ENCODE measurements at regions not wholly inside any gene's neighbourhood (a gene's known extent, or its start where the extent isn't known, plus 50 kb on each side); places are given as distances from the start of the nearest gene placed in this dataset.

- Histone ChIP-seq H4K20me1 (ENCODE audit: low read length) (no peaks in the 10 kb centered on the region), H3F3A (ENCODE audit: low read length, unreplicated experiment) (no peaks in the 10 kb centered on the region), H3K4me1 (ENCODE audit: insufficient read depth, low read length) (no peaks in the 10 kb centered on the region), H3K9ac (ENCODE audit: low read length) (no peak overlapping the region), H2AFZ (ENCODE audit: low read length) (no peak overlapping the region), H3K79me2 (ENCODE audit: low read length) (no peaks in the 10 kb centered on the region), H3K27me3 (ENCODE audit: low read length) (peaks cover 37% of the 10 kb centered on the region), H3K4me2 (ENCODE audit: low read length) (no peak overlapping the region), H3K27ac (ENCODE audit: low read length) (no peak overlapping the region), H3K9me2 (replicated peaks; ENCODE audit: low read length) (no peaks in the 10 kb centered on the region), H3K9me3 (ENCODE audit: low read length) (no peaks in the 10 kb centered on the region), H3K36me3 (ENCODE audit: low read depth, low read length) (no peaks in the 10 kb centered on the region), H3K4me3 (ENCODE audit: low read length) (no peak overlapping the region)
- no TSS peak for BruUV-seq (replicated peaks)
- ATAC-seq (no peak), DNase-seq (no peak)
- TF ChIP-seq EZH2phosphoT487 (IDR thresholded peaks at IDR 0.05; ENCODE audit: borderline replicate concordance, low read length) (no peak), EZH2 (IDR thresholded peaks at IDR 0.05; ENCODE audit: low read length, unreplicated experiment) (no peak), CTCF (conservative IDR thresholded peaks at IDR 0.05; ENCODE audit: low read depth, low read length) (no peak)
- intact Hi-C loops (cut with micrococcal nuclease), result no loop called here
- ChIA-PET POLR2A (ENCODE audit: unreplicated experiment) (no interaction called here), CTCF (no interaction called here)
Measured at GRCh38 chr3:28674212-28674611, 325.6 kb upstream of the AZI2 start.

GRCh38 chr3:28677581-28677980 lies 329.0 kb upstream of the AZI2 start:
- Histone ChIP-seq H3K27ac (ENCODE audit: low read length) (no peak overlapping the region), H3K79me2 (ENCODE audit: low read length) (no peaks in the 10 kb centered on the region), H3K9me3 (ENCODE audit: low read length) (no peaks in the 10 kb centered on the region), H3K9ac (ENCODE audit: low read length) (no peak overlapping the region), H3K4me1 (ENCODE audit: insufficient read depth, low read length) (no peaks in the 10 kb centered on the region), H3K4me3 (ENCODE audit: low read length) (no peak overlapping the region), H3K27me3 (ENCODE audit: low read length) (peaks cover 21% of the 10 kb centered on the region), H3K9me2 (replicated peaks; ENCODE audit: low read length) (no peaks in the 10 kb centered on the region), H3K4me2 (ENCODE audit: low read length) (no peak overlapping the region), H3K36me3 (ENCODE audit: low read depth, low read length) (no peaks in the 10 kb centered on the region), H3F3A (ENCODE audit: low read length, unreplicated experiment) (no peaks in the 10 kb centered on the region), H2AFZ (ENCODE audit: low read length) (no peak overlapping the region), H4K20me1 (ENCODE audit: low read length) (no peaks in the 10 kb centered on the region)
- ChIA-PET CTCF (no interaction called here), POLR2A (ENCODE audit: unreplicated experiment) (no interaction called here)
- intact Hi-C loops (cut with micrococcal nuclease), result no loop called here
- BruUV-seq (replicated peaks), result no TSS peak
- no peak for ATAC-seq
- no peak for DNase-seq
- TF ChIP-seq CTCF (conservative IDR thresholded peaks at IDR 0.05; ENCODE audit: low read depth, low read length) (no peak), EZH2 (IDR thresholded peaks at IDR 0.05; ENCODE audit: low read length, unreplicated experiment) (no peak), EZH2phosphoT487 (IDR thresholded peaks at IDR 0.05; ENCODE audit: borderline replicate concordance, low read length) (no peak)

GRCh38 chr3:28678086-28678485 lies 329.5 kb upstream of the AZI2 start:
- Histone ChIP-seq H3K79me2 (ENCODE audit: low read length) (no peaks in the 10 kb centered on the region), H3K27me3 (ENCODE audit: low read length) (peaks cover 21% of the 10 kb centered on the region), H3K9ac (ENCODE audit: low read length) (no peak overlapping the region), H2AFZ (ENCODE audit: low read length) (no peak overlapping the region), H3K4me1 (ENCODE audit: insufficient read depth, low read length) (no peaks in the 10 kb centered on the region), H3F3A (ENCODE audit: low read length, unreplicated experiment) (no peaks in the 10 kb centered on the region), H3K9me2 (replicated peaks; ENCODE audit: low read length) (no peaks in the 10 kb centered on the region), H3K36me3 (ENCODE audit: low read depth, low read length) (no peaks in the 10 kb centered on the region), H3K27ac (ENCODE audit: low read length) (no peak overlapping the region), H4K20me1 (ENCODE audit: low read length) (no peaks in the 10 kb centered on the region), H3K9me3 (ENCODE audit: low read length) (no peaks in the 10 kb centered on the region), H3K4me3 (ENCODE audit: low read length) (no peak overlapping the region), H3K4me2 (ENCODE audit: low read length) (no peak overlapping the region)
- DNase-seq (no peak), ATAC-seq (no peak)
- ChIA-PET CTCF (no interaction called here), POLR2A (ENCODE audit: unreplicated experiment) (no interaction called here)
- BruUV-seq (replicated peaks), result no TSS peak
- TF ChIP-seq EZH2phosphoT487 (IDR thresholded peaks at IDR 0.05; ENCODE audit: borderline replicate concordance, low read length) (no peak), EZH2 (IDR thresholded peaks at IDR 0.05; ENCODE audit: low read length, unreplicated experiment) (no peak), CTCF (conservative IDR thresholded peaks at IDR 0.05; ENCODE audit: low read depth, low read length) (no peak)
- intact Hi-C loops (cut with micrococcal nuclease), result no loop called here
